ENCODE measurements at regions not wholly inside any gene's neighbourhood (a gene's known extent, or its start where the extent isn't known, plus 50 kb on each side); places are given as distances from the start of the nearest gene placed in this dataset.

GRCh38 chr11:96614846-96615245, 225.0 kb downstream of the JRKL start:
- DNase-seq: no peak

- DNase-seq: no peak
Measured at GRCh38 chr11:96620464-96621044, 230.7 kb downstream of the JRKL start.

- DNase-seq: no peak
Measured at GRCh38 chr11:96621161-96621560, 231.3 kb downstream of the JRKL start.

GRCh38 chr11:96622026-96622634, 232.3 kb downstream of the JRKL start:
- DNase-seq: no peak

GRCh38 chr11:96624126-96624525, 234.3 kb downstream of the JRKL start:
- no peak for DNase-seq

GRCh38 chr11:96627376-96627775, 237.6 kb downstream of the JRKL start:
- DNase-seq: no peak

GRCh38 chr11:96635655-96636054, 245.8 kb downstream of the JRKL start:
- no peak for DNase-seq

GRCh38 chr11:96641261-96641660, 251.4 kb downstream of the JRKL start:
- no peak for DNase-seq

- no peak for DNase-seq
Measured at GRCh38 chr11:96642583-96642982, 252.8 kb downstream of the JRKL start.

GRCh38 chr11:96643173-96643572, 253.4 kb downstream of the JRKL start:
- no peak for DNase-seq

GRCh38 chr11:96647621-96648020, 257.8 kb downstream of the JRKL start:
- no peak for DNase-seq

- no peak for DNase-seq
Measured at GRCh38 chr11:96648991-96649390, 259.2 kb downstream of the JRKL start.

- DNase-seq: no peak
Measured at GRCh38 chr11:96652516-96652915, 262.7 kb downstream of the JRKL start.

- no peak for DNase-seq
Measured at GRCh38 chr11:96655474-96655873, 265.7 kb downstream of the JRKL start.

GRCh38 chr11:96658436-96658835, 268.6 kb downstream of the JRKL start:
- no peak for DNase-seq

GRCh38 chr11:96664110-96664509, 274.3 kb downstream of the JRKL start:
- DNase-seq: no peak

- DNase-seq: no peak
Measured at GRCh38 chr11:96680211-96681018, 290.6 kb downstream of the JRKL start.

GRCh38 chr11:96681019-96681716, 291.4 kb downstream of the JRKL start:
- no peak for DNase-seq

- DNase-seq: no peak
Measured at GRCh38 chr11:96694338-96694737, 304.5 kb downstream of the JRKL start.

- no peak for DNase-seq
Measured at GRCh38 chr11:96696731-96697130, 306.9 kb downstream of the JRKL start.

GRCh38 chr11:96697466-96697865, 307.7 kb downstream of the JRKL start:
- DNase-seq: no peak

- no peak for DNase-seq
Measured at GRCh38 chr11:96704847-96705246, 315.0 kb downstream of the JRKL start.

GRCh38 chr11:96706761-96707160, 316.9 kb downstream of the JRKL start:
- no peak for DNase-seq

- no peak for DNase-seq
Measured at GRCh38 chr11:96707273-96707672, 317.5 kb downstream of the JRKL start.

All from NCI-H1694 treated with DMSO at 0.1 percent for 48 hours (cell line).